Tibial nerve (tissue), 4 donors: ENCODE measurements at regions not wholly inside any gene's neighbourhood (a gene's known extent, or its start where the extent isn't known, plus 50 kb on each side); places are given as distances from the start of the nearest gene placed in this dataset.

Experiments used
- CTCF ChIP-seq, 5 experiments: fragments of 200-600 bp in 3 of 5; fragments of 450-650 bp in 2 of 5; sonication (generic) in 3 of 5; IDR thresholded peaks; one replicate each; pipeline ENCODE4 v1.5.1; 2016 to 2019; ENCODE audit warnings: antibody characterized with exemption in 5 of 5, mild to moderate bottlenecking in 3 of 5, moderate library complexity in 2 of 5
- EP300 ChIP-seq, 2 donors: sonication (generic); formaldehyde crosslinking; IDR thresholded peaks; one replicate each; pipeline ENCODE4 v1.6.1; 2017; ENCODE audit warnings: antibody characterized with exemption in 2 of 2, mild to moderate bottlenecking in 1 of 2
- POLR2A ChIP-seq, 2 donors: fragments of 450-650 bp; IDR thresholded peaks; one replicate each; pipeline ENCODE4 v1.6.1; 2017; ENCODE audit warnings: antibody characterized with exemption in 2 of 2, mild to moderate bottlenecking in 2 of 2, moderate library complexity in 2 of 2

GRCh38 chr2:236809716-236810115 is 240.1 kb downstream of the ACKR3 start:
- no peak for TF ChIP-seq CTCF (IDR thresholded peaks at IDR 0.05)
- no peak for TF ChIP-seq POLR2A (IDR thresholded peaks at IDR 0.05)
- TF ChIP-seq EP300 (IDR thresholded peaks at IDR 0.05) = no peak
